Esophagus muscularis mucosa (tissue), 4 donors: ENCODE measurements at regions not wholly inside any gene's neighbourhood (a gene's known extent, or its start where the extent isn't known, plus 50 kb on each side); places are given as distances from the start of the nearest gene placed in this dataset.

Source experiments
- DNase-seq: peaks from one replicate; pipeline ENCODE4 v3.0.0-alpha.2; 2017; ENCODE audit errors: extremely low spot score
- H3K27ac ChIP-seq, 4 donors: fragments of 200-600 bp; sonication (generic); replicated peaks in 1 of 4; 1 replicate in 3 of 4; 2 replicates in 1 of 4; pipeline ENCODE4 v1.5.1; 2016 to 2019; ENCODE audit warnings: mild to moderate bottlenecking in 1 of 4
- H3K27me3 ChIP-seq, 4 donors: fragments of 200-600 bp; sonication (generic); one replicate each; pipeline versions ENCODE4 v1.5.1 to v1.6.0; 2016 to 2019
- H3K36me3 ChIP-seq, 4 donors: fragments of 200-600 bp; sonication (generic); one replicate each; pipeline ENCODE4 v1.5.1; 2016 to 2019
- H3K4me1 ChIP-seq, 4 donors: fragments of 200-600 bp; sonication (generic); one replicate each; pipeline ENCODE4 v1.5.1; 2016 to 2019
- H3K4me3 ChIP-seq, 4 donors: fragments of 200-600 bp; sonication (generic); 1 replicate in 2 of 4; 2 replicates in 2 of 4; pipeline ENCODE4 v1.5.1; 2016 to 2019; ENCODE audit warnings: mild to moderate bottlenecking in 4 of 4, moderate library complexity in 1 of 4
- H3K9me3 ChIP-seq, 4 donors: fragments of 200-600 bp; sonication (generic); 1 replicate in 3 of 4; 2 replicates in 1 of 4; pipeline ENCODE4 v1.5.1; 2016 to 2019
- CTCF ChIP-seq, 3 experiments: fragments of 200-600 bp in 2 of 3; fragments of 450-650 bp in 1 of 3; sonication (generic) in 2 of 3; IDR thresholded peaks; one replicate each; pipeline ENCODE4 v1.5.1; 2017 to 2019; ENCODE audit warnings: antibody characterized with exemption in 3 of 3, mild to moderate bottlenecking in 2 of 3, moderate library complexity in 1 of 3
- EP300 ChIP-seq: sonication (generic); formaldehyde crosslinking; IDR thresholded peaks from one replicate; pipeline ENCODE4 v1.6.1; 2017; ENCODE audit warnings: antibody characterized with exemption
- POLR2A ChIP-seq: fragments of 450-650 bp; IDR thresholded peaks from one replicate; pipeline ENCODE4 v1.6.1; 2017; ENCODE audit warnings: antibody characterized with exemption, moderate library complexity, mild to moderate bottlenecking, low read depth
- POLR2AphosphoS5 ChIP-seq, 2 donors: sonication (generic); formaldehyde crosslinking; IDR thresholded peaks; one replicate each; pipeline ENCODE4 v1.6.1; 2017; ENCODE audit warnings: antibody characterized with exemption in 2 of 2
- WGBS: methylation state at CpG from one replicate; pipeline ENCODE4 v1.1.5; 2018; 5-methylcytosine and 5-hydroxymethylcytosine counted together
- intact Hi-C: fragments of 100-400 bp; cut with DNase I; formaldehyde crosslinking; loops from one replicate; pipeline ENCODE4 v1.15.1; 2023

- no peaks in the 10 kb centered on the region for H3K36me3 ChIP-seq
- WGBS: 95% methylated on average over 4 of the region's 4 CpGs
- H3K27ac ChIP-seq: no peak overlapping the region
- H3K4me3 ChIP-seq: no peak overlapping the region
- peaks cover 0 to 8% (median 0%) of the 10 kb centered on the region in 4 donors for H3K27me3 ChIP-seq
- TF ChIP-seq POLR2AphosphoS5 (IDR thresholded peaks at IDR 0.05): no peak
- TF ChIP-seq EP300: no peak
- TF ChIP-seq POLR2A: no peak
- TF ChIP-seq CTCF (IDR thresholded peaks at IDR 0.05): no peak
- DNase-seq: no peak
- peaks cover 0 to 11% (median 2%) of the 10 kb centered on the region in 4 donors for H3K9me3 ChIP-seq
- no peaks in the 10 kb centered on the region for H3K4me1 ChIP-seq
- intact Hi-C loops: no loop called here
Measured at GRCh38 chr14:104313674-104314073, 175.3 kb downstream of the KIF26A start.

DNA sequence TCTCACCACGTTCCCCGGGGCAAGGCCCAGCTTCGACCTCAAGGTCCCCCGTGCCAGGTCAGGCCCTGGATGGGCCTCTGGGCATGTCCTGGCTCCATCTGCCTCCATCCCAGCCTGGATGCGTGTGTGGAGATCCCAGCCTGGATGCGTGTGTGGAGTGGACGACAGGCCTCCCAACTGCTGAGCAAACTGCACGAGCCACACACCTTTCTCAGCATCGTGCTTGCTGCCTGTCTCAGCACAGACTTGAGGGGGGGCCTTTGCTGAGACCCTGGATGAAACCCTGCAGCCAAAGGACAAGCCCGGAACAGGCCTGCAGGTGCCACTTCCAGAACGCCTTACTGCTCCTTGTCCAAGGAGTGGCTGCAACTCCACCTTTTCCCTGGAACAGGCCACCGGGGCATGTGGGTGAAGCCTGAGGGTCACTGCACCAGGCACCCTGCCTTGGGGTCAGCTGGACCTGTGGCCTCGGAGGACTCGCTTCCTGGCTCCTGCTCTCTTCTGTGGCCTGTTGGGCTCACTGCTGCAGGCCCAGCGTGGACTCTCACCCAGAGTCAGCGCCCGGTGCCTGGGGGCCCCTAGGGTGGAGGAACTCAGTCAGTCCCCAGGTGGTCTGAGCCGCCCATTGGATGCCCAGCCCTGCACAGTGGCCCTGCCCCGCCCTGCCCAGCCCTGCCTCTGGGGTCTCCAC is 176.0 kb downstream of the KIF26A start:
- DNase-seq: no peak
- H3K27me3 ChIP-seq: peaks cover 0 to 16% (median 0%) of the 10 kb centered on the region in 4 donors
- no peak overlapping the region for H3K4me3 ChIP-seq
- no peak overlapping the region for H3K27ac ChIP-seq
- peaks cover 0 to 11% (median 2%) of the 10 kb centered on the region in 4 donors for H3K9me3 ChIP-seq
- no peaks in the 10 kb centered on the region for H3K36me3 ChIP-seq
- TF ChIP-seq POLR2A: no peak
- TF ChIP-seq EP300: no peak
- TF ChIP-seq CTCF (IDR thresholded peaks at IDR 0.05): no peak
- TF ChIP-seq POLR2AphosphoS5 (IDR thresholded peaks at IDR 0.05): no peak
- intact Hi-C loops: no loop called here
- WGBS: 83% methylated on average over 13 of the region's 19 CpGs
- no peaks in the 10 kb centered on the region for H3K4me1 ChIP-seq

DNA sequence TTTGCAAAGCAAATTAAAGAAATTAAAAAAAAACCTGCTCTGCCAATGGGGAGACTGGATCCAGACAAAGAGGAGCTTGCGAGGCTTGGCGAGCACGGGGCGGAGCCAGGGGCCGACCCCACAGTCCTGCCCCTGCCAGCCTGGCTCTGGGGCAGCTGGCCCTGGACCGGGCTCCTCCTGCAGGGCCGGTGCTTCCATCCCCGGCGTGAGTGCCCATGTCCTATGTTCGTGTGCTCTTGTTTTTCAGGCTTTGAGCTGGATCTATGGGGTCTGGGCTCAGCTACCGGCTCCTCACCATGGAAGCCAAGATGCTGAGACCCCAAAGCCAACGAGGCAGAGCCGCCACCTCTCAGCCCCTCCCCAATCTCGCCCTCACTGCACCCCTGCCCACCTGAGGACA is 176.8 kb downstream of the KIF26A start:
- Histone ChIP-seq H3K4me3 (no peak overlapping the region), H3K4me1 (no peaks in the 10 kb centered on the region), H3K36me3 (no peaks in the 10 kb centered on the region), H3K9me3 (peaks cover 0 to 11% (median 2%) of the 10 kb centered on the region in 4 donors), H3K27me3 (peaks cover 0 to 23% (median 0%) of the 10 kb centered on the region in 4 donors), H3K27ac (no peak overlapping the region)
- 81% methylated on average over 14 of the region's 14 CpGs for WGBS
- no peak for DNase-seq
- intact Hi-C loops: no loop called here
- TF ChIP-seq CTCF (IDR thresholded peaks at IDR 0.05) (no peak), POLR2AphosphoS5 (IDR thresholded peaks at IDR 0.05) (no peak), EP300 (no peak), POLR2A (no peak)

DNA sequence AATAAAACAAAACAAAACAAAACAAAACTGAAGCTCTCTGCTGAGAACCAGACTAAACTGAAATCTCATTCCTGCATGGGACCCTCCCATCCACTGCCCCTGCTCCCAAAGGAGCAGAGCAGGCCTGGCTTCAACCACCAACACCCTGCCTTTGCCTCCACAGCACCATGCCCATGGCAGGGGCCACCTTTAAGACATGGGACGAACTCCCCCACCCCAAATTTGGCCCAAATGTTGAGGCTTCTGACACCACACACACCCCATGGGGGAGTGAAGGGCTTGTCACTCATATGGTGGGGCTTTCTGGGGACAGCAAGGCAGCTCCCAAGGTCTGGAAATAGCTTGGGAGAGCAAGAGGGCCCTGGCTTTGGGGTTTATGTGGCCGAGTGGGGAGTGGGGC is 177.2 kb downstream of the KIF26A start:
- peaks cover under 1% of the 10 kb centered on the region in 4 donors for H3K4me1 ChIP-seq
- H3K4me3 ChIP-seq: no peak overlapping the region
- no peak for DNase-seq
- intact Hi-C loops: no loop called here
- WGBS: 100% methylated on average over 2 of the region's 2 CpGs
- TF ChIP-seq POLR2A: no peak
- no peaks in the 10 kb centered on the region for H3K36me3 ChIP-seq
- H3K27ac ChIP-seq: no peak overlapping the region
- peaks cover 0 to 7% (median 2%) of the 10 kb centered on the region in 4 donors for H3K9me3 ChIP-seq
- H3K27me3 ChIP-seq: peaks cover 0 to 28% (median 0%) of the 10 kb centered on the region in 4 donors

DNA sequence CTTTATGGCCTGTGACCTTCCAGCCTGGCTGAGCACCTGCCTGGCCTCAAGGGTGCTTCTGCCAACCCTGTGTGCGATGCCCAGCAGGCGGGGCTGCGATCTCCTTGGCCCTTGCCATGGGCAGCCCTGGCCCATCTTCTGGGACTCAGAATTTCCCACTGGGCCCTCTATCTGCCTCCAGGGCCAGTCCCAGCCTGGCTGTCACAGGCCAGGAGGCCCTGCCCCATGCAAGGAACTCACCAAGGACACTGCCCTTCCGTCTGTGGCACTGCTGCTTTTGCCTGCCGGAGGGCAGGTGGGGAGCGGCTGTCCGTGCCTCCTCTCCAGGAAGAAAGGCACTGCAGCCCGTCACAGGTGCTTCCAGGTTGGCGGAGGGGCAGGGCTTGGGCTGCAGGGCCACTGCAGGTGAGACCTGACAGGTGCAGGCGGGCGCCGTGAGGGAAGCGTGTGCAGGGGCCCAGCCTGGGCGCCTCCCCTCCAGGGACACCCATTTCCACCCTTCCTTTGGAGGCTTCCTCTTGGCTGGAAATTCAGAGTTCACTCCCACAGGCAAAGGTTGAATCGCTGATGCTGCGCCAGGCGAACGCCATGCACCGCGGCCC is 177.8 kb downstream of the KIF26A start:
- peaks cover 0 to 4% (median 2%) of the 10 kb centered on the region in 4 donors for H3K9me3 ChIP-seq
- peaks cover 0 to 34% (median 0%) of the 10 kb centered on the region in 4 donors for H3K27me3 ChIP-seq
- peaks cover 5 to 7% (median 6%) of the 10 kb centered on the region in 4 donors for H3K4me1 ChIP-seq
- WGBS: 90% methylated on average over 8 of the region's 20 CpGs
- no peak overlapping the region for H3K27ac ChIP-seq
- no peak overlapping the region for H3K4me3 ChIP-seq
- TF ChIP-seq POLR2A (no peak), POLR2AphosphoS5 (IDR thresholded peaks at IDR 0.05) (no peak), EP300 (no peak), CTCF (IDR thresholded peaks at IDR 0.05) (no peak)
- intact Hi-C loops: no loop called here
- H3K36me3 ChIP-seq: no peaks in the 10 kb centered on the region
- DNase-seq: no peak
